Upper lobe of left lung (tissue), 4 donors: ENCODE measurements at regions not wholly inside any gene's neighbourhood (a gene's known extent, or its start where the extent isn't known, plus 50 kb on each side); places are given as distances from the start of the nearest gene placed in this dataset.

Experiments
- CTCF ChIP-seq, 6 experiments: fragments of 450-650 bp in 4 of 6; fragments of 200-600 bp in 2 of 6; sonication (generic) in 2 of 6; IDR thresholded peaks; one replicate each; pipeline ENCODE4 v1.5.1; 2016 to 2019; ENCODE audit warnings: antibody characterized with exemption in 6 of 6
- POLR2A ChIP-seq, 4 donors: fragments of 450-650 bp; IDR thresholded peaks; one replicate each; pipeline ENCODE4 v1.5.1; 2016 to 2017; ENCODE audit warnings: antibody characterized with exemption in 4 of 4, mild to moderate bottlenecking in 2 of 4
- POLR2AphosphoS5 ChIP-seq, 2 donors: sonication (generic); formaldehyde crosslinking; IDR thresholded peaks; one replicate each; pipeline ENCODE4 v1.5.1; 2017; ENCODE audit warnings: antibody characterized with exemption in 2 of 2

- TF ChIP-seq POLR2AphosphoS5 (IDR thresholded peaks at IDR 0.05) (no peak), POLR2A (IDR thresholded peaks at IDR 0.05) (no peak), CTCF (IDR thresholded peaks at IDR 0.05) (no peak)
These were observed 298.2 kb downstream of the HAPSTR1 start for GRCh38 chr16:9389543-9390207.
